CD4-positive, CD25-positive, alpha-beta regulatory T cell (primary cell): ENCODE measurements at regions not wholly inside any gene's neighbourhood (a gene's known extent, or its start where the extent isn't known, plus 50 kb on each side); places are given as distances from the start of the nearest gene placed in this dataset.
"Not testable (repeated sequence)": the region's sequence is repeated elsewhere in the genome, so short reads cannot be mapped to it uniquely, and the experiment has no call there.

Experiments used
- ATAC-seq, 2 donors: fragments of 150-1000 bp; cut with Tn5 transposase; one replicate each; pipeline ENCODE4 v1.10.0; 2021; ENCODE audit warnings: low read depth in 2 of 2, moderate number of reproducible peaks in 2 of 2, moderate library complexity in 1 of 2
- DNase-seq, 3 donors: peaks; one replicate each; pipeline versions ENCODE4 v3.0.0 to v3.0.0-alpha.2; 2012 to 2022; ENCODE audit warnings: mixed read lengths in 1 of 3
- H3K27ac ChIP-seq: one replicate; pipeline ENCODE4 v1.7.0; 2013; ENCODE audit warnings: mild to moderate bottlenecking, low read length; ENCODE audit not compliant: insufficient read depth, poor library complexity, severe bottlenecking
- H3K27me3 ChIP-seq: one replicate; pipeline ENCODE4 v1.7.0; 2013; ENCODE audit warnings: low read length; ENCODE audit not compliant: control insufficient read depth, insufficient read depth
- H3K36me3 ChIP-seq: one replicate; pipeline ENCODE4 v1.7.0; 2013; ENCODE audit warnings: mild to moderate bottlenecking, low read length, moderate library complexity; ENCODE audit not compliant: control insufficient read depth, insufficient read depth
- H3K4me1 ChIP-seq: 2 replicates; pipeline ENCODE4 v1.7.0; 2013; ENCODE audit warnings: mild to moderate bottlenecking, low read length; ENCODE audit not compliant: insufficient read depth, control insufficient read depth, poor library complexity, severe bottlenecking
- H3K4me3 ChIP-seq: one replicate; pipeline ENCODE4 v1.7.0; 2013; ENCODE audit warnings: low read depth, mild to moderate bottlenecking, low read length, moderate library complexity
- H3K9me3 ChIP-seq, 2 experiments: 1 replicate in 1 of 2; 2 replicates in 1 of 2; pipeline ENCODE4 v1.7.0; 2013; ENCODE audit warnings: low read length in 2 of 2, mild to moderate bottlenecking in 1 of 2, moderate library complexity in 1 of 2; ENCODE audit not compliant: control insufficient read depth in 2 of 2
- H3K27ac Mint-ChIP-seq, 3 donors: one replicate each; pipeline ENCODE4 v1.8.0; 2020 to 2022; ENCODE audit warnings: mild to moderate bottlenecking in 3 of 3, mixed read lengths in 3 of 3, moderate library complexity in 2 of 3
- H3K27me3 Mint-ChIP-seq: one replicate; pipeline ENCODE4 v1.8.0; 2022; ENCODE audit warnings: mild to moderate bottlenecking, mixed read lengths
- H3K36me3 Mint-ChIP-seq: one replicate; pipeline ENCODE4 v1.8.0; 2020; ENCODE audit warnings: mixed read lengths
- H3K4me1 Mint-ChIP-seq, 4 donors: one replicate each; pipeline ENCODE4 v1.8.0; 2020 to 2022; ENCODE audit warnings: mixed read lengths in 4 of 4, mild to moderate bottlenecking in 1 of 4
- H3K4me3 Mint-ChIP-seq, 4 donors: one replicate each; pipeline ENCODE4 v1.8.0; 2020 to 2022; ENCODE audit warnings: mild to moderate bottlenecking in 4 of 4, mixed read lengths in 4 of 4, moderate library complexity in 3 of 4
- H3K9me3 Mint-ChIP-seq, 7 donors: one replicate each; pipeline ENCODE4 v1.8.0; 2020 to 2022; ENCODE audit warnings: mixed read lengths in 7 of 7, mild to moderate bottlenecking in 3 of 7, moderate library complexity in 2 of 7

DNA sequence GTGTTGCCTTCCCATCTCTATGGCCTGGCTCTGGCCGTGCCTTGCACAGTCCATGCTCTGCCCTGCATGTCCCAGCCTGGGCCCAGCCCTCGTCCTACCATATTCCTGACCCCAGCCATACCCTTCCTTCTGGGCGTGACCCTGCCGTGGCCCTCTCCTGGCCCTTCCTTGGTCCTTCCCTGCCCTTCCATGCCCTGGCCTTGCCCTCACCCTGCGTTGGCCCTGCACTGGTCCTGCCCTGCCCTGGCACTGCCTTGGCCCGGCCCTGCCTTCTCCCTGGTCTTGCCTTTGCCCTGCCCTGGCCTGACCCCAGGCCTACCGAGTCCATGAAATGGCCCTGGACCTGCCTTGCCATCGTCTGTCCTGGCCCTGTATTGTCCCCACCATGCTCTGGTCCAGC, 1561.8 kb downstream of the RPIA start:
- H3K4me3 ChIP-seq, H3K36me3 ChIP-seq, H3K4me1 Mint-ChIP-seq, H3K9me3 ChIP-seq, H3K27me3 ChIP-seq, H3K4me3 Mint-ChIP-seq, H3K27ac Mint-ChIP-seq, H3K27me3 Mint-ChIP-seq, H3K27ac ChIP-seq, H3K4me1 ChIP-seq, H3K36me3 Mint-ChIP-seq, ATAC-seq, DNase-seq: not testable (repeated sequence)
- peaks cover 0 to 29% (median 9%) of the 10 kb centered on the region in 7 donors for H3K9me3 Mint-ChIP-seq

- not testable (repeated sequence) for H3K4me3 Mint-ChIP-seq, H3K36me3 ChIP-seq, H3K27me3 ChIP-seq, H3K4me1 Mint-ChIP-seq, DNase-seq, H3K4me3 ChIP-seq, H3K36me3 Mint-ChIP-seq, H3K9me3 Mint-ChIP-seq, H3K27ac ChIP-seq, ATAC-seq, H3K27me3 Mint-ChIP-seq, H3K4me1 ChIP-seq, H3K27ac Mint-ChIP-seq, H3K9me3 ChIP-seq
Measured at GRCh38 chr2:90266888-90267287, 1575.4 kb downstream of the RPIA start.

DNA sequence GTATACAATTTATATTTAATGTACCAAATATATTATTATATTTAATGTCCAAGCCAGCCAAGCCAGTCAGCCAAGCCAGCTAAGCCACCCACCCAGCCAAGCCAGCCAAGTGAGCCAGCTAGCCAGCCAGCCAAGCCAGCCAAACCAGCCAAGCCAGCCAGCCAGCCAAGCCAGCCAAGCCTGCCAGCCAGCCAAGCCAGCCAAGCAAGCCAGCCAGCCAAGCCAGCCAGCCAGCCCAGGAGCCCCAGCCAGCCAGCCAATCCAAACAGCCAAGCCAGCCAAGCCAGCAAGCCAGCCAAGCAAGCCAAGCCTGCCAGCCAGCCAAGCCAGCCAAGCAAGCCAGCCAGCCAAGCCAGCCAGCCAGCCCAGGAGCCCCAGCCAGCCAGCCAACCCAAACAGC, 1596.3 kb downstream of the RPIA start:
- ATAC-seq, H3K27ac Mint-ChIP-seq, H3K27ac ChIP-seq, H3K4me1 Mint-ChIP-seq, H3K36me3 ChIP-seq, DNase-seq, H3K4me1 ChIP-seq, H3K27me3 Mint-ChIP-seq, H3K36me3 Mint-ChIP-seq, H3K4me3 Mint-ChIP-seq, H3K9me3 ChIP-seq, H3K4me3 ChIP-seq, H3K27me3 ChIP-seq, H3K9me3 Mint-ChIP-seq: not testable (repeated sequence)

DNA sequence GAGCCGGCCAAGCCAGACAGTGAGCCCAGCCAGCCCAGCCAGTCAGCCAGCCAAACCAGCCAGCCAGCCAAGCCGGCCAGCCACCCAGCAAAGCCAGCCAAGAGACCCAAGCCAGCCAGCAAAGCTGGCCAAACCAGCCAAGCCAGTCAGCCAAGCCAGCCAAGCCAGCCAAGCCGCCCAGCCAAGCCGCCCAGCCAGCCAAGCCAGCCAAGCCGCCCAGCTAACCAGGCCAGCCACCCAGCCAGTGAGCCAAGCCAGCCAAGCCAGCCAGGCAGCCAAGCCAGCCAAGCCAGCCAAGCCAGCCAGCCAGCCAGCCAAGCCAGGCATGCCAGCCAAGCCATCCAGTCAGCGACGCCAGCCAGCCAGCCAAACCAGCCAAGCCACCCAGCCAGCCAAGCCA, 1596.9 kb downstream of the RPIA start:
- DNase-seq: not testable (repeated sequence)

GRCh38 chr2:90289291-90289980, 1598.0 kb downstream of the RPIA start:
- not testable (repeated sequence) for H3K27me3 Mint-ChIP-seq, DNase-seq, H3K36me3 ChIP-seq, H3K27ac Mint-ChIP-seq, H3K4me1 Mint-ChIP-seq, H3K4me3 ChIP-seq, H3K4me3 Mint-ChIP-seq, H3K9me3 ChIP-seq, H3K27ac ChIP-seq, H3K36me3 Mint-ChIP-seq, ATAC-seq, H3K27me3 ChIP-seq, H3K4me1 ChIP-seq, H3K9me3 Mint-ChIP-seq

More for the DNA sequence above, 1596.9 kb downstream of the RPIA start:
- not testable (repeated sequence) for H3K27me3 Mint-ChIP-seq, H3K36me3 Mint-ChIP-seq, H3K27me3 ChIP-seq, H3K4me3 ChIP-seq, H3K4me3 Mint-ChIP-seq, H3K27ac Mint-ChIP-seq, H3K27ac ChIP-seq, H3K9me3 Mint-ChIP-seq, ATAC-seq, H3K36me3 ChIP-seq, H3K4me1 Mint-ChIP-seq, H3K9me3 ChIP-seq, H3K4me1 ChIP-seq

DNA sequence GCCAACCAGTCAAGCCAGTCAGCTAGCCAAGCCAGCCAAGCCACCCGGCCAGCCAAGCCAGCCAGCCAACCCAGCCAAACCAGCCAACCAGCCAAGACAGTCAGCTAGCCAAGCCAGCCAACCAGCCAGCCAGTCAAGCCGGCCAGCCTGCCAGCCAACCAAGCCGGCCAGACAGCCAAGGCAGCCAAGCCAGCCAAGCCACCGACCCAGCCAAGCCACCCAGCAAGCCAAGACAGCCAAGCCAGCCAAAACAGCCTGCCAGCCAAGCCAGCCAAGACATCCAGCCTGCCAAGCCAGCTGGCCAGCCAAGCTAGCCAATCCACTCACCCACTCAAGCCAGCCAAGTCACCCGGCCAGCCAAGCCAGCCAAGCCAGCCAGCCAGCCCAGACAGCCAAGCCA, 1599.2 kb downstream of the RPIA start:
- H3K9me3 Mint-ChIP-seq, H3K27me3 Mint-ChIP-seq, H3K27ac Mint-ChIP-seq, H3K36me3 ChIP-seq, ATAC-seq, H3K4me3 ChIP-seq, H3K27ac ChIP-seq, H3K4me1 Mint-ChIP-seq, H3K9me3 ChIP-seq, H3K27me3 ChIP-seq, H3K36me3 Mint-ChIP-seq, H3K4me1 ChIP-seq, DNase-seq, H3K4me3 Mint-ChIP-seq: not testable (repeated sequence)

DNA sequence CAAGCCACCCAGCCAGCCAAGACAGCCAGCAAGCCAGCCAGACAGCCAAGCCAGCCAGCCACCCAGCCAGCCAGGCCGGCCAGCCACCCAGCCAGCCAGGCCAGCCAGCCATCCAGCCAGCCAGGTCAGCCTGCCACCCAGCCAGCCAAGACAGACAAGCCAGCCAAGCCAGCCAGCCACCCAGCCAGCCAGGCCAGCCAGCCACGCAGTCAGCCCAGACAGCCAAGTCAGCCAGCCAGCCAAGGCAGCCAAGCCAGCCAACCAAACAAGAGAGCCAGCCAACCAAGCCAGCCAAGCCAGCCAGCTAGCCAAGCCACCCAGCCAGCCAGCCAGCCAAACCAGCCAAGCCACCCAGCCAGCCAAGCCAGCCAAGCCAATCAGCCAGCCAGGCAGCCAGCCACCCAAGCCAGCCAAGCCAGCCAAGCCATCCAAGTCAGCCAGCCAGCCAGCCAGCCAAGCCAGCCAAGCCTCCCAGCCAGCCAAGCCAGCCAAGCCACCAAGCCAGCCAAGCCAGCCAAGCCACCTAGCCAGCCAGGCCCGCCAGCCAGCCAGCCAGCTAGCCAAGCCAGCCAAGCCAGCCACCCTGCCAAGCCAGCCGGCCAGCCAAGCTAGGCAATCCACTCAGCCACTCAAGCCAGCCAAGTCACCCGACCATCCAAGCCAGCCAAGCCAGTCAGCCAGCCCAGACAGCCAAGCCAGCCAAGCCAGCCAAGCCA, 1599.9 kb downstream of the RPIA start:
- not testable (repeated sequence) for H3K4me3 ChIP-seq, H3K27me3 ChIP-seq, H3K4me1 Mint-ChIP-seq, H3K27ac Mint-ChIP-seq, H3K4me1 ChIP-seq, DNase-seq, H3K9me3 Mint-ChIP-seq, H3K9me3 ChIP-seq, H3K36me3 Mint-ChIP-seq, H3K36me3 ChIP-seq, H3K27me3 Mint-ChIP-seq, ATAC-seq, H3K27ac ChIP-seq, H3K4me3 Mint-ChIP-seq

DNA sequence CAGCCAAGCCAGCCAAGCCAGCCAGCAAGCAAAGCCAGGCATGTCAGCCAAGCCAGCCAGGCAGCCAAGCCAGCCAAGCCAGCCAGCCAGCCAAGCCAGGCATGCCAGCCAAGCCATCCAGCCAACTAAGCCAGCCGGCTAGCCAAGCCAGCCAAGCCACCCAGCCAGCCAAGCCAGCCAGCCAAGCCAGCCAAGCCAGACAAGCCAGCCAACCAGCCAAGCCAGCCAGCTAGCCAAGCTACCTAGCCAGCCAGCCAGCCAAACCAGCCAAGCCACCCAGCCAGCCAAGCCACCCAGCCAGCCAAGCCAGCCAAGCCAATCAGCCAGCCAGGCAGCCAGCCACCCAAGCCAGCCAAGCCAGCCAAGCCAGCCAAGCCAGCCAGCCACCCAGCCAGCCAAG, 1600.5 kb downstream of the RPIA start:
- H3K9me3 Mint-ChIP-seq, ATAC-seq, DNase-seq, H3K27me3 Mint-ChIP-seq, H3K36me3 Mint-ChIP-seq, H3K9me3 ChIP-seq, H3K4me1 Mint-ChIP-seq, H3K27me3 ChIP-seq, H3K4me3 Mint-ChIP-seq, H3K36me3 ChIP-seq, H3K4me1 ChIP-seq, H3K27ac ChIP-seq, H3K27ac Mint-ChIP-seq, H3K4me3 ChIP-seq: not testable (repeated sequence)
